ENCODE measurements at regions not wholly inside any gene's neighbourhood (a gene's known extent, or its start where the extent isn't known, plus 50 kb on each side); places are given as distances from the start of the nearest gene placed in this dataset.

GRCh38 chr7:119982884-119983283, 290.1 kb upstream of the KCND2 start:
- no peak for TF ChIP-seq CTCF (IDR thresholded peaks at IDR 0.05)
- TF ChIP-seq POLR2AphosphoS5 (IDR thresholded peaks at IDR 0.05) = no peak
